HL-60 (cell line): ENCODE measurements at regions not wholly inside any gene's neighbourhood (a gene's known extent, or its start where the extent isn't known, plus 50 kb on each side); places are given as distances from the start of the nearest gene placed in this dataset.

Source experiments
- DNase-seq, 2 experiments: peaks; one replicate each; pipeline ENCODE4 v3.0.0-alpha.2; 2010 to 2020; ENCODE audit warnings: low read depth in 1 of 2, low spot score in 1 of 2
- H3K27ac ChIP-seq: fragments of 250-450 bp; sonication (Bioruptor Pico); replicated peaks from 2 replicates; pipeline ENCODE4 v1.5.1; 2020; ENCODE audit warnings: mild to moderate bottlenecking, moderate library complexity
- H3K27me3 ChIP-seq: fragments of 250-450 bp; sonication (Bioruptor Pico); 2 replicates; pipeline ENCODE4 v1.5.1; 2021; ENCODE audit warnings: mild to moderate bottlenecking, moderate library complexity; ENCODE audit not compliant: insufficient read depth, poor library complexity, severe bottlenecking
- H3K4me3 ChIP-seq: replicated peaks from 2 replicates; pipeline ENCODE4 v1.5.1; 2011; ENCODE audit warnings: mild to moderate bottlenecking, control low read depth, low read length; ENCODE audit not compliant: insufficient read depth
- CTCF ChIP-seq: IDR thresholded peaks from one replicate; pipeline ENCODE4 v1.5.1; 2011; ENCODE audit warnings: low read length, control low read depth, inconsistent platforms; ENCODE audit not compliant: insufficient read depth
- GABPA ChIP-seq: IDR thresholded peaks from 2 replicates; pipeline ENCODE4 v1.6.1; 2012; ENCODE audit warnings: low read depth
- POLR2AphosphoS5 ChIP-seq: IDR thresholded peaks from 2 replicates; pipeline ENCODE4 v1.6.1; 2012; ENCODE audit warnings: low read depth
- SPI1 ChIP-seq: IDR thresholded peaks from 2 replicates; pipeline ENCODE4 v1.6.1; 2012; ENCODE audit warnings: low read depth, mild to moderate bottlenecking, borderline replicate concordance
- TF ChIP-seq, protein P1 (sequence below): IDR thresholded peaks from 2 replicates; pipeline ENCODE4 v1.6.1; 2012; ENCODE audit warnings: low read depth; ENCODE audit not compliant: insufficient replicate concordance

- TF ChIP-seq CTCF, result no peak
- no peak for TF ChIP-seq POLR2AphosphoS5
- 0 out of 2 replicates have a peak, but pooled peaks have one; percentile 6 for TF ChIP-seq SPI1
These were observed 430.8 kb downstream of the FLRT2 start for GRCh38 chr14:85960756-85961155.

GRCh38 chr14:85959063-85959462 is 429.1 kb downstream of the FLRT2 start:
- DNase-seq, result no peak
- Histone ChIP-seq H3K27ac (no peak overlapping the region), H3K4me3 (no peak overlapping the region), H3K27me3 (no peaks in the 10 kb centered on the region)
- TF ChIP-seq POLR2AphosphoS5, result no peak
- TF ChIP-seq GABPA, result no peak
- no peak for TF ChIP-seq SPI1
- TF ChIP-seq CTCF, result no peak
- TF ChIP-seq, protein P1, sequence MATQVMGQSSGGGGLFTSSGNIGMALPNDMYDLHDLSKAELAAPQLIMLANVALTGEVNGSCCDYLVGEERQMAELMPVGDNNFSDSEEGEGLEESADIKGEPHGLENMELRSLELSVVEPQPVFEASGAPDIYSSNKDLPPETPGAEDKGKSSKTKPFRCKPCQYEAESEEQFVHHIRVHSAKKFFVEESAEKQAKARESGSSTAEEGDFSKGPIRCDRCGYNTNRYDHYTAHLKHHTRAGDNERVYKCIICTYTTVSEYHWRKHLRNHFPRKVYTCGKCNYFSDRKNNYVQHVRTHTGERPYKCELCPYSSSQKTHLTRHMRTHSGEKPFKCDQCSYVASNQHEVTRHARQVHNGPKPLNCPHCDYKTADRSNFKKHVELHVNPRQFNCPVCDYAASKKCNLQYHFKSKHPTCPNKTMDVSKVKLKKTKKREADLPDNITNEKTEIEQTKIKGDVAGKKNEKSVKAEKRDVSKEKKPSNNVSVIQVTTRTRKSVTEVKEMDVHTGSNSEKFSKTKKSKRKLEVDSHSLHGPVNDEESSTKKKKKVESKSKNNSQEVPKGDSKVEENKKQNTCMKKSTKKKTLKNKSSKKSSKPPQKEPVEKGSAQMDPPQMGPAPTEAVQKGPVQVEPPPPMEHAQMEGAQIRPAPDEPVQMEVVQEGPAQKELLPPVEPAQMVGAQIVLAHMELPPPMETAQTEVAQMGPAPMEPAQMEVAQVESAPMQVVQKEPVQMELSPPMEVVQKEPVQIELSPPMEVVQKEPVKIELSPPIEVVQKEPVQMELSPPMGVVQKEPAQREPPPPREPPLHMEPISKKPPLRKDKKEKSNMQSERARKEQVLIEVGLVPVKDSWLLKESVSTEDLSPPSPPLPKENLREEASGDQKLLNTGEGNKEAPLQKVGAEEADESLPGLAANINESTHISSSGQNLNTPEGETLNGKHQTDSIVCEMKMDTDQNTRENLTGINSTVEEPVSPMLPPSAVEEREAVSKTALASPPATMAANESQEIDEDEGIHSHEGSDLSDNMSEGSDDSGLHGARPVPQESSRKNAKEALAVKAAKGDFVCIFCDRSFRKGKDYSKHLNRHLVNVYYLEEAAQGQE, result no peak

More at GRCh38 chr14:85960756-85961155, 430.8 kb downstream of the FLRT2 start:
- DNase-seq, result no peak
- no peaks in the 10 kb centered on the region for H3K27me3 ChIP-seq
- no peak overlapping the region for H3K4me3 ChIP-seq
- no peak overlapping the region for H3K27ac ChIP-seq

GRCh38 chr14:85958069-85958468 is 428.1 kb downstream of the FLRT2 start:
- no peak for DNase-seq
- Histone ChIP-seq H3K27ac (no peak overlapping the region), H3K27me3 (no peaks in the 10 kb centered on the region), H3K4me3 (no peak overlapping the region)
- TF ChIP-seq SPI1 (no peak), CTCF (no peak), GABPA (no peak), POLR2AphosphoS5 (no peak)
- TF ChIP-seq, protein P1, result no peak

GRCh38 chr14:85953265-85953664 is 423.3 kb downstream of the FLRT2 start:
- Histone ChIP-seq H3K4me3 (no peak overlapping the region), H3K27me3 (no peaks in the 10 kb centered on the region), H3K27ac (no peak overlapping the region)
- DNase-seq, result no peak
- TF ChIP-seq POLR2AphosphoS5 (no peak), CTCF (no peak), SPI1 (no peak), GABPA (no peak)
- TF ChIP-seq, protein P1, result no peak
